KMS-11 (cell line): ENCODE measurements at regions not wholly inside any gene's neighbourhood (a gene's known extent, or its start where the extent isn't known, plus 50 kb on each side); places are given as distances from the start of the nearest gene placed in this dataset.

ENCODE experiments used
- H2AFZ ChIP-seq: fragments of 200-600 bp; sonication (generic); 2 replicates; pipeline ENCODE4 v1.6.1; 2016; ENCODE audit warnings: antibody characterized with exemption, mixed run types, low read depth
- H3K27ac ChIP-seq: fragments of 200-600 bp; sonication (generic); 2 replicates; pipeline ENCODE4 v1.6.1; 2016; ENCODE audit warnings: mild to moderate bottlenecking, mixed run types
- H3K27me3 ChIP-seq: fragments of 200-600 bp; sonication (generic); 2 replicates; pipeline ENCODE4 v1.6.1; 2017; ENCODE audit warnings: mild to moderate bottlenecking, low read depth, mixed run types, moderate library complexity; ENCODE audit not compliant: insufficient read depth
- H3K36me3 ChIP-seq: fragments of 200-600 bp; sonication (generic); 2 replicates; pipeline ENCODE4 v1.6.1; 2017; ENCODE audit warnings: mild to moderate bottlenecking, mixed run types; ENCODE audit not compliant: insufficient read depth
- H3K4me1 ChIP-seq: fragments of 200-600 bp; sonication (generic); 2 replicates; pipeline ENCODE4 v1.6.1; 2016; ENCODE audit warnings: mild to moderate bottlenecking, low read depth, mixed run types; ENCODE audit not compliant: poor library complexity, severe bottlenecking
- H3K4me2 ChIP-seq: fragments of 200-600 bp; sonication (generic); 2 replicates; pipeline ENCODE4 v1.7.0; 2016; ENCODE audit warnings: mild to moderate bottlenecking, mixed run types
- H3K4me3 ChIP-seq: fragments of 200-600 bp; sonication (generic); IDR thresholded peaks from 2 replicates; pipeline ENCODE4 v1.6.1; 2017; ENCODE audit warnings: low read depth, low read length, mixed read lengths; ENCODE audit not compliant: insufficient read depth
- H3K79me2 ChIP-seq: fragments of 200-600 bp; sonication (generic); 2 replicates; pipeline ENCODE4 v1.6.1; 2016; ENCODE audit warnings: low read depth, mixed run types; ENCODE audit not compliant: insufficient read depth
- H3K9ac ChIP-seq: fragments of 200-600 bp; sonication (generic); 2 replicates; pipeline ENCODE4 v1.6.1; 2016; ENCODE audit warnings: mild to moderate bottlenecking, mixed run types
- H4K20me1 ChIP-seq: fragments of 200-600 bp; sonication (generic); 2 replicates; pipeline ENCODE4 v1.6.1; 2016; ENCODE audit warnings: mild to moderate bottlenecking, mixed run types; ENCODE audit not compliant: insufficient read depth
- TF ChIP-seq, protein P1 (sequence below): fragments of 200-600 bp; sonication (generic); conservative IDR thresholded peaks from 2 replicates; pipeline ENCODE4 v1.6.1; 2017; ENCODE audit warnings: low read depth, mild to moderate bottlenecking, antibody characterized with exemption, low read length, moderate library complexity, mixed read lengths

DNA sequence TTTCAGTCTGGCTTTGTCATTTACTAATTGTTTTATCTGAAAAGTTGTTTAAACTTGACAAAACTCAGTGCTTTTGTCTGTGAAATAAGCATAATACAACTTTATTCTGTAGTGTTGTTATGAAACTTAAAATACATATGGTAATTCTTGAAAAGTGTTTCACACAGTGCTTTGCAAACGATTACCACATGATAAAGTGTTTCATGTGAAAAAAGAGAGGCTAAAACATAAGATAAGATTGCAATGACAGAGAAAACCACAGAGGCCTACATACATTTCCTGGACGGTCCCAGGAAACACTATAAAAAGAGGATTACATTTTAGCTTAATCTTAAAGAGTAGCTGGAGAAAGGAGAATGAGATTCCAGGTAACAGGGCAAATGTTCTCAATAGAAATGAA is 1934.6 kb upstream of the LRRTM1 start:
- Histone ChIP-seq H2AFZ (no peak overlapping the region), H3K4me3 (no peak overlapping the region), H3K4me1 (no peaks in the 10 kb centered on the region), H3K9ac (no peak overlapping the region), H3K36me3 (no peaks in the 10 kb centered on the region), H3K27me3 (no peaks in the 10 kb centered on the region), H4K20me1 (no peaks in the 10 kb centered on the region), H3K27ac (no peak overlapping the region), H3K4me2 (no peak overlapping the region), H3K79me2 (no peaks in the 10 kb centered on the region)
- TF ChIP-seq, protein P1, sequence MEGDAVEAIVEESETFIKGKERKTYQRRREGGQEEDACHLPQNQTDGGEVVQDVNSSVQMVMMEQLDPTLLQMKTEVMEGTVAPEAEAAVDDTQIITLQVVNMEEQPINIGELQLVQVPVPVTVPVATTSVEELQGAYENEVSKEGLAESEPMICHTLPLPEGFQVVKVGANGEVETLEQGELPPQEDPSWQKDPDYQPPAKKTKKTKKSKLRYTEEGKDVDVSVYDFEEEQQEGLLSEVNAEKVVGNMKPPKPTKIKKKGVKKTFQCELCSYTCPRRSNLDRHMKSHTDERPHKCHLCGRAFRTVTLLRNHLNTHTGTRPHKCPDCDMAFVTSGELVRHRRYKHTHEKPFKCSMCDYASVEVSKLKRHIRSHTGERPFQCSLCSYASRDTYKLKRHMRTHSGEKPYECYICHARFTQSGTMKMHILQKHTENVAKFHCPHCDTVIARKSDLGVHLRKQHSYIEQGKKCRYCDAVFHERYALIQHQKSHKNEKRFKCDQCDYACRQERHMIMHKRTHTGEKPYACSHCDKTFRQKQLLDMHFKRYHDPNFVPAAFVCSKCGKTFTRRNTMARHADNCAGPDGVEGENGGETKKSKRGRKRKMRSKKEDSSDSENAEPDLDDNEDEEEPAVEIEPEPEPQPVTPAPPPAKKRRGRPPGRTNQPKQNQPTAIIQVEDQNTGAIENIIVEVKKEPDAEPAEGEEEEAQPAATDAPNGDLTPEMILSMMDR: no peak

DNA sequence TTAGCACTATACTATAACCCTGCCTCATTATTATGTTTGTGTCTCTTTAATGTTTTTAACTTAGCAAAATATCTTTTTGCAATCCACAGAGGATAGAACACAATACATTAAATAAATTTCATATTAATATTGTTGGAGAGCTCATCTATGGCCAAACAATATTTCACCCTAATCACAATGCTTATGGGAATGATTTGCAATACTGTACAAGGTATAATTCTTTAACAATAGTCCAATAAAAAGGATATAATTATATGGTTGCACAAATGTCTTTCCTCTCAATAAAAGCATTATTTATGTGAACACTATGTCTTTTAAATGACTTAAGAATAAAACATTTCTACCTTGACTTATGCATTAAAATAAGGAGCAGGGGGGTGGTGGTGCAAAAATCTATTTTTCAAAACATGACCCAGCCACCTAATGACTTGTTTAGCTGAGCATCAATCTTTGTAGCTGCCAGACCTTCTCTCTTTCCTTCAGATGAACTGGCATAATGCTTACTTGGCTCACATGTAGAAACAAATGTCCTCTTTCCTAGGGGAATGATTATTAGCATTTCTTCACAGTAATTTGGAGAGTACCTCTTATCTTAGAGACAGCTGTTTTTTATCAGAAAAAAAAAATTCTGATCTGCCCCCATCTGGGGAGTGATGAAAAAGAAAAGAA is 1933.6 kb upstream of the LRRTM1 start:
- Histone ChIP-seq H3K79me2 (no peaks in the 10 kb centered on the region), H3K4me2 (no peak overlapping the region), H3K4me3 (no peak overlapping the region), H2AFZ (no peak overlapping the region), H4K20me1 (no peaks in the 10 kb centered on the region), H3K4me1 (no peaks in the 10 kb centered on the region), H3K9ac (no peak overlapping the region), H3K27me3 (no peaks in the 10 kb centered on the region), H3K36me3 (no peaks in the 10 kb centered on the region), H3K27ac (no peak overlapping the region)
- TF ChIP-seq, protein P1: no peak

DNA sequence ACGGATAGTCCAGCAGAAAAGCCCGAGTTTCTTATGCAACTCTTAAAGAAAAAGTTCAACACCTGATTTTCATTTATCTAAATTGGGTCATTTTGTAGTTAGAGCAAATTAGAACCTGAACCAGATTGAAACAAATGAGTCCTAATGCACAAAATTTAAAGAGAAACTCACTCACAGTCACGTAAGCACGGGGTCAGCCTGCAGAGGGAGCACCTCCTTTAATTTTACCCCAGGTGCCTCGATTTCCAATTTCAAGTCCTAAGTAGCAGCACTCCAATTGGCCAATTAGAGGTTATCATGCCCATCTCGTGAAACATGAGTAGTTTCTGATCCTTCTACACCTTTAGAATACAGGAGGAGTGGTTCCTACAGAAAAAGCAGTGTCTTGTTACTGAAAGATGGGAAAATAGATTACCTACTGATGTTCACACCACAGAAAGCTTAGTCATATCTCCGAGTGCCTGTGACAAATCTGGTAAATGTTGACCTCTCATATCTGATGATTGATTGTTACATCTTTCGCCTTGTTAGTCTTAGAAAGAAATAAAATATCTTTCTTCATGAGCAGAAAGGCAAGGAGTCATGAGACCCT is 1929.8 kb upstream of the LRRTM1 start:
- H3K4me2 ChIP-seq: no peak overlapping the region
- H3K79me2 ChIP-seq: no peaks in the 10 kb centered on the region
- H2AFZ ChIP-seq: no peak overlapping the region
- H3K9ac ChIP-seq: no peak overlapping the region
- H3K27me3 ChIP-seq: no peaks in the 10 kb centered on the region
- H3K4me3 ChIP-seq: no peak overlapping the region
- H3K27ac ChIP-seq: no peak overlapping the region
- H3K36me3 ChIP-seq: no peaks in the 10 kb centered on the region
- H4K20me1 ChIP-seq: no peaks in the 10 kb centered on the region
- TF ChIP-seq, protein P1: 0 out of 2 replicates have a peak, but pooled peaks have one; percentile 30
- H3K4me1 ChIP-seq: no peaks in the 10 kb centered on the region

GRCh38 chr2:82233806-82234205 is 1929.3 kb upstream of the LRRTM1 start:
- H3K79me2 ChIP-seq: no peaks in the 10 kb centered on the region
- no peaks in the 10 kb centered on the region for H4K20me1 ChIP-seq
- no peaks in the 10 kb centered on the region for H3K27me3 ChIP-seq
- H3K4me2 ChIP-seq: no peak overlapping the region
- no peak overlapping the region for H3K9ac ChIP-seq
- H3K36me3 ChIP-seq: no peaks in the 10 kb centered on the region
- no peak overlapping the region for H3K4me3 ChIP-seq
- no peak overlapping the region for H2AFZ ChIP-seq
- H3K4me1 ChIP-seq: no peaks in the 10 kb centered on the region
- TF ChIP-seq, protein P1: no peak
- H3K27ac ChIP-seq: no peak overlapping the region
